Endothelial cell of umbilical vein (primary cell): ENCODE measurements at regions not wholly inside any gene's neighbourhood (a gene's known extent, or its start where the extent isn't known, plus 50 kb on each side); places are given as distances from the start of the nearest gene placed in this dataset.

Experiments used
- BruUV-seq: library from RNA; stranded (reverse); fragments of 400-500 nt; replicated peaks from 2 replicates; lab custom pipeline; 2021; lab: Mats Ljungman, UMichigan
- CTCF ChIA-PET: fragments of 300-600, 350-600 bp; sonication (Branson Sonifier 250); formaldehyde crosslinking; loops from one replicate; lab custom pipeline; 2021; ENCODE audit warnings: antibody characterized with exemption, inconsistent platforms; lab: Charles Lee
- POLR2A ChIA-PET: fragments of 300-600, 350-600 bp; sonication (Branson Sonifier 250); formaldehyde crosslinking; loops from one replicate; lab custom pipeline; 2021; ENCODE audit warnings: antibody characterized with exemption, inconsistent platforms; lab: Charles Lee
- DNase-seq: peaks from one replicate; pipeline ENCODE4 v3.0.0-alpha.2; 2011; ENCODE audit warnings: low read depth, low spot score
- FAIRE-seq: peaks from 2 replicates; lab custom pipeline; 2011; peaks lifted over from hg19 to GRCh38; lab: Jason Lieb, UNC
- H2AFZ ChIP-seq: 2 replicates; pipeline ENCODE4 v1.6.0; 2012; ENCODE audit warnings: low read depth, low read length, control low read depth, inconsistent platforms
- H3K27ac ChIP-seq: 2 replicates; pipeline ENCODE4 v1.5.1; 2011; ENCODE audit warnings: low read depth, mild to moderate bottlenecking, control low read depth, low read length, moderate library complexity; ENCODE audit not compliant: insufficient read depth
- H3K27me3 ChIP-seq, 2 experiments: 2 replicates each; pipeline versions ENCODE4 v1.6.0 to v1.6.1; 2011; ENCODE audit warnings: low read length in 2 of 2, mixed read lengths in 1 of 2; ENCODE audit not compliant: control insufficient read depth in 2 of 2, insufficient read depth in 2 of 2
- H3K36me3 ChIP-seq, 2 experiments: 2 replicates in 1 of 2; 3 replicates in 1 of 2; pipeline ENCODE4 v1.5.1; 2011; ENCODE audit warnings: low read length in 2 of 2, mild to moderate bottlenecking in 1 of 2, moderate library complexity in 1 of 2; ENCODE audit not compliant: control insufficient read depth in 2 of 2, insufficient read depth in 2 of 2; ENCODE audit errors: extremely low read depth in 1 of 2
- H3K4me1 ChIP-seq: 3 replicates; pipeline ENCODE4 v1.5.1; 2011; ENCODE audit warnings: mild to moderate bottlenecking, low read length; ENCODE audit not compliant: control insufficient read depth, insufficient read depth; ENCODE audit errors: extremely low read depth
- H3K4me2 ChIP-seq: 2 replicates; pipeline ENCODE4 v1.6.1; 2011; ENCODE audit warnings: low read length, control low read depth, mixed read lengths; ENCODE audit not compliant: insufficient read depth
- H3K4me3 ChIP-seq, 3 experiments: fragments of 200-600 bp in 1 of 3; sonication (generic), shearing (Covaris generic) in 1 of 3; replicated peaks in 1 of 3; 2 replicates each; pipeline ENCODE4 v1.5.1; 2011 to 2016; ENCODE audit warnings: control low read depth in 3 of 3, low read length in 3 of 3, mild to moderate bottlenecking in 2 of 3, inconsistent platforms in 1 of 3, low read depth in 1 of 3, moderate library complexity in 1 of 3; ENCODE audit not compliant: insufficient read depth in 1 of 3
- H3K79me2 ChIP-seq: 2 replicates; pipeline ENCODE4 v1.6.0; 2012; ENCODE audit warnings: low read length, inconsistent platforms; ENCODE audit not compliant: control insufficient read depth, insufficient read depth
- H3K9ac ChIP-seq: replicated peaks from 2 replicates; pipeline ENCODE3; 2011; ENCODE audit warnings: low read length, control low read depth; ENCODE audit not compliant: insufficient read depth; ENCODE audit errors: extremely low read depth
- H3K9me1 ChIP-seq: replicated peaks from 3 replicates; pipeline ENCODE4 v1.6.0; 2011; ENCODE audit warnings: mild to moderate bottlenecking, low read length; ENCODE audit not compliant: control insufficient read depth, insufficient read depth; ENCODE audit errors: extremely low read depth
- H3K9me3 ChIP-seq: replicated peaks from 2 replicates; pipeline ENCODE4 v1.5.1; 2012; ENCODE audit warnings: low read length, inconsistent platforms; ENCODE audit not compliant: control insufficient read depth, insufficient read depth
- H4K20me1 ChIP-seq: replicated peaks from 2 replicates; pipeline ENCODE3; 2011; ENCODE audit warnings: mild to moderate bottlenecking, low read length; ENCODE audit not compliant: control insufficient read depth, insufficient read depth; ENCODE audit errors: extremely low read depth
- CTCF ChIP-seq, 2 donors: IDR thresholded peaks; 1 replicate in 1 of 2; 2 replicates in 1 of 2; pipeline ENCODE4 v1.5.1; 2011; ENCODE audit warnings: low read length in 2 of 2, mild to moderate bottlenecking in 2 of 2, moderate library complexity in 2 of 2, control low read depth in 1 of 2, inconsistent platforms in 1 of 2, low read depth in 1 of 2; ENCODE audit not compliant: insufficient read depth in 1 of 2; ENCODE audit errors: extremely low read depth in 1 of 2
- EZH2 ChIP-seq: IDR thresholded peaks from 2 replicates; pipeline ENCODE4 v1.6.1; 2012; ENCODE audit warnings: borderline replicate concordance, low read depth, mild to moderate bottlenecking, moderate library complexity, low read length, inconsistent platforms; ENCODE audit not compliant: severe bottlenecking
- FOS ChIP-seq: IDR thresholded peaks from 2 replicates; pipeline ENCODE4 v1.6.1; 2011; ENCODE audit warnings: mild to moderate bottlenecking, low read length, moderate library complexity, borderline replicate concordance; ENCODE audit not compliant: insufficient read depth
- GATA2 ChIP-seq: IDR thresholded peaks from 2 replicates; pipeline ENCODE4 v1.7.0; 2011; ENCODE audit warnings: low read depth, mild to moderate bottlenecking, moderate library complexity, mixed read lengths, low read length; ENCODE audit not compliant: insufficient read length, insufficient read depth
- JUN ChIP-seq: IDR thresholded peaks from 2 replicates; pipeline ENCODE4 v1.6.1; 2011; ENCODE audit warnings: borderline replicate concordance, low read depth; ENCODE audit not compliant: insufficient read length, insufficient read depth
- MYC ChIP-seq: IDR thresholded peaks from one replicate; pipeline ENCODE4 v1.6.1; 2011; ENCODE audit warnings: mild to moderate bottlenecking, low read depth, low read length
- POLR2A ChIP-seq: IDR thresholded peaks from 2 replicates; pipeline ENCODE4 v1.6.1; 2012; ENCODE audit warnings: low read depth, mild to moderate bottlenecking, control low read depth, low read length
- POLR2AphosphoS5 ChIP-seq: IDR thresholded peaks from 2 replicates; pipeline ENCODE4 v1.6.1; 2012; ENCODE audit warnings: low read depth, mild to moderate bottlenecking, control low read depth, low read length, moderate library complexity; ENCODE audit not compliant: insufficient read depth
- dilution Hi-C: fragments of 300-500 bp; cut with MboI; formaldehyde crosslinking; loops from one replicate; pipeline ENCODE4 v1.15.0; 2019; ENCODE audit warnings: low sequenced_read_pairs; ENCODE audit not compliant: extremely low pct_ligation_motif_present
- intact Hi-C: fragments of 100-400 bp; cut with micrococcal nuclease; formaldehyde crosslinking; loops from one replicate; pipeline ENCODE4 v1.10.0; 2022
- TF ChIP-seq, protein P1 (sequence below): IDR thresholded peaks from 2 replicates; pipeline ENCODE4 v1.6.1; 2011; ENCODE audit not compliant: insufficient read depth, insufficient read length

DNA sequence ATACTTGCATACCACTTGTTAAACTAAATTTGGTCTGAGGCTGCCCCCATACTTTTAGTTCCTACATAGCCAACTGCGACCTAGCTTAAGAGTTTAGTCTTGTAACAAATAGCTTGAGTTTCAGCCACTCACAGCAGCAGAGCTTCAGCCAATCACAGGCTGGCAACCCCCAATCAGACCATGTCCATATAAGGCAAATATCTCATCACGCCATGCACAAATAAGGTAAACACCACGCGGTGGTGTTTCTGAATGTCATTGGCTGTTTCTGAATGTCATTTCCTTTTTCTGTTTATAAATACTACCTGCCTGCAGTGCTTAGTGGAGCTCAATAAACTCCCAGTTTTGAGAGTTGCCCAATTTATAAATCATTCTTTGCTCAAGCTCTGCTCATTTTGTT, 143.1 kb upstream of the MAD2L1 start:
- H3K9me3 ChIP-seq = no peaks in the 10 kb centered on the region
- no peaks in the 10 kb centered on the region for H3K4me1 ChIP-seq
- dilution Hi-C loops = no loop called here
- no peak overlapping the region for H3K9ac ChIP-seq
- no TSS peak for BruUV-seq
- intact Hi-C loops = no loop called here
- no peak overlapping the region for H2AFZ ChIP-seq
- H3K4me3 ChIP-seq = no peak overlapping the region
- ChIA-PET POLR2A (no interaction called here), CTCF (interaction anchor here (1.0 to 1.1 kb wide), 2 partner anchors 9 to 768 kb away, joined by 3 to 4 read pairs; no protein-coding TSS in a partner anchor)
- no peaks in the 10 kb centered on the region for H3K79me2 ChIP-seq
- no peak for DNase-seq
- H3K36me3 ChIP-seq = no peaks in the 10 kb centered on the region
- no peaks in the 10 kb centered on the region for H3K9me1 ChIP-seq
- no peak overlapping the region for H3K27ac ChIP-seq
- no peak overlapping the region for H3K4me2 ChIP-seq
- no peak for FAIRE-seq
- H4K20me1 ChIP-seq = no peaks in the 10 kb centered on the region
- no peaks in the 10 kb centered on the region for H3K27me3 ChIP-seq
- TF ChIP-seq MYC (no peak), POLR2A (no peak), GATA2 (no peak), POLR2AphosphoS5 (no peak), EZH2 (no peak), FOS (no peak), CTCF (IDR thresholded peaks at IDR 0.05; ENCODE audit: extremely low read depth in 1 of 2, insufficient read depth in 1 of 2, low read depth in 1 of 2, low read length in 2 of 2) (no peak), JUN (no peak)
- TF ChIP-seq, protein P1, sequence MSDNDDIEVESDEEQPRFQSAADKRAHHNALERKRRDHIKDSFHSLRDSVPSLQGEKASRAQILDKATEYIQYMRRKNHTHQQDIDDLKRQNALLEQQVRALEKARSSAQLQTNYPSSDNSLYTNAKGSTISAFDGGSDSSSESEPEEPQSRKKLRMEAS = no peak
